ENCODE measurements at regions not wholly inside any gene's neighbourhood (a gene's known extent, or its start where the extent isn't known, plus 50 kb on each side); places are given as distances from the start of the nearest gene placed in this dataset.

GRCh38 chr18:54532222-54532621, 58.8 kb upstream of the DYNAP start:
- DNase-seq (ENCODE audit: low spot score): no peak

GRCh38 chr18:54532962-54533361, 58.1 kb upstream of the DYNAP start:
- DNase-seq (ENCODE audit: low spot score): no peak

All from HuH-7 (cell line).